ENCODE measurements at regions not wholly inside any gene's neighbourhood (a gene's known extent, or its start where the extent isn't known, plus 50 kb on each side); places are given as distances from the start of the nearest gene placed in this dataset.

GRCh38 chr3:18891641-18892040 lies 256.7 kb upstream of the KCNH8 start:
- no peak for TF ChIP-seq CTCF (IDR thresholded peaks at IDR 0.05; ENCODE audit: low read depth, low read length)
- H3K4me3 ChIP-seq (replicated peaks in 1 of 2; ENCODE audit: low read depth in 2 of 2, low read length in 2 of 2): no peak overlapping the region
- no peak for DNase-seq (ENCODE audit: low read depth in 2 of 2)

GRCh38 chr3:18890449-18890848 lies 257.9 kb upstream of the KCNH8 start:
- DNase-seq (ENCODE audit: low read depth in 2 of 2): no peak
- H3K4me3 ChIP-seq (replicated peaks in 1 of 2; ENCODE audit: low read depth in 2 of 2, low read length in 2 of 2): no peak overlapping the region
- no peak for TF ChIP-seq CTCF (IDR thresholded peaks at IDR 0.05; ENCODE audit: low read depth, low read length)

GRCh38 chr3:18888819-18889218 lies 259.5 kb upstream of the KCNH8 start:
- no peak for DNase-seq (ENCODE audit: low read depth in 2 of 2)
- TF ChIP-seq CTCF (IDR thresholded peaks at IDR 0.05; ENCODE audit: low read depth, low read length): no peak
- H3K4me3 ChIP-seq (replicated peaks in 1 of 2; ENCODE audit: low read depth in 2 of 2, low read length in 2 of 2): no peak overlapping the region

GRCh38 chr3:18888370-18888769 lies 259.9 kb upstream of the KCNH8 start:
- no peak overlapping the region for H3K4me3 ChIP-seq (replicated peaks in 1 of 2; ENCODE audit: low read depth in 2 of 2, low read length in 2 of 2)
- no peak for DNase-seq (ENCODE audit: low read depth in 2 of 2)
- no peak for TF ChIP-seq CTCF (IDR thresholded peaks at IDR 0.05; ENCODE audit: low read depth, low read length)

- H3K4me3 ChIP-seq (replicated peaks in 1 of 2; ENCODE audit: low read depth in 2 of 2, low read length in 2 of 2): no peak overlapping the region
- TF ChIP-seq CTCF (IDR thresholded peaks at IDR 0.05; ENCODE audit: low read depth, low read length): no peak
- DNase-seq (ENCODE audit: low read depth in 2 of 2): no peak
These were observed 262.0 kb upstream of the KCNH8 start for GRCh38 chr3:18886331-18886730.

GRCh38 chr3:18885612-18886011 lies 262.7 kb upstream of the KCNH8 start:
- TF ChIP-seq CTCF (IDR thresholded peaks at IDR 0.05; ENCODE audit: low read depth, low read length): no peak
- no peak for DNase-seq (ENCODE audit: low read depth in 2 of 2)
- no peak overlapping the region for H3K4me3 ChIP-seq (replicated peaks in 1 of 2; ENCODE audit: low read depth in 2 of 2, low read length in 2 of 2)

- no peak for TF ChIP-seq CTCF (IDR thresholded peaks at IDR 0.05; ENCODE audit: low read depth, low read length)
- no peak overlapping the region for H3K4me3 ChIP-seq (replicated peaks in 1 of 2; ENCODE audit: low read depth in 2 of 2, low read length in 2 of 2)
- no peak for DNase-seq (ENCODE audit: low read depth in 2 of 2)
These were observed 264.7 kb upstream of the KCNH8 start for GRCh38 chr3:18883571-18883970.
